Tibial artery (tissue), 4 donors: ENCODE measurements at regions not wholly inside any gene's neighbourhood (a gene's known extent, or its start where the extent isn't known, plus 50 kb on each side); places are given as distances from the start of the nearest gene placed in this dataset.

Experiments used
- DNase-seq, 2 donors: peaks; one replicate each; pipeline ENCODE4 v3.0.0-alpha.2; 2019
- H3K27ac ChIP-seq, 2 donors: fragments of 200-600 bp; sonication (generic) in 1 of 2; 1 replicate in 1 of 2; 2 replicates in 1 of 2; pipeline ENCODE4 v1.5.1; 2018 to 2019; ENCODE audit warnings: mild to moderate bottlenecking in 1 of 2
- H3K27me3 ChIP-seq, 2 donors: fragments of 200-600 bp; sonication (generic) in 1 of 2; one replicate each; pipeline versions ENCODE4 v1.5.1 to v1.6.0; 2016 to 2019
- H3K36me3 ChIP-seq, 3 donors: fragments of 200-600 bp; sonication (generic) in 2 of 3; one replicate each; pipeline ENCODE4 v1.5.1; 2016 to 2019; ENCODE audit warnings: mild to moderate bottlenecking in 2 of 3
- H3K4me1 ChIP-seq, 4 donors: fragments of 200-600 bp; sonication (generic) in 2 of 4; 1 replicate in 3 of 4; 2 replicates in 1 of 4; pipeline ENCODE4 v1.5.1; 2016 to 2019
- H3K4me3 ChIP-seq, 2 donors: fragments of 200-600 bp; sonication (generic) in 1 of 2; 1 replicate in 1 of 2; 2 replicates in 1 of 2; pipeline ENCODE4 v1.5.1; 2018 to 2019; ENCODE audit warnings: mild to moderate bottlenecking in 2 of 2
- H3K9me3 ChIP-seq, 3 donors: fragments of 200-600 bp; sonication (generic) in 1 of 3; one replicate each; pipeline ENCODE4 v1.5.1; 2016 to 2019
- intact Hi-C: fragments of 100-400 bp; cut with DNase I; formaldehyde crosslinking; loops from one replicate; pipeline ENCODE4 v1.15.0; 2023; ENCODE audit warnings: low total_unique reads
- TF ChIP-seq, protein P1 (sequence below), 2 experiments: fragments of 200-600 bp in 1 of 2; fragments of 450-650 bp in 1 of 2; IDR thresholded peaks; one replicate each; pipeline ENCODE4 v1.5.1; 2017 to 2019; ENCODE audit warnings: antibody characterized with exemption in 2 of 2, mild to moderate bottlenecking in 1 of 2, moderate library complexity in 1 of 2

DNA sequence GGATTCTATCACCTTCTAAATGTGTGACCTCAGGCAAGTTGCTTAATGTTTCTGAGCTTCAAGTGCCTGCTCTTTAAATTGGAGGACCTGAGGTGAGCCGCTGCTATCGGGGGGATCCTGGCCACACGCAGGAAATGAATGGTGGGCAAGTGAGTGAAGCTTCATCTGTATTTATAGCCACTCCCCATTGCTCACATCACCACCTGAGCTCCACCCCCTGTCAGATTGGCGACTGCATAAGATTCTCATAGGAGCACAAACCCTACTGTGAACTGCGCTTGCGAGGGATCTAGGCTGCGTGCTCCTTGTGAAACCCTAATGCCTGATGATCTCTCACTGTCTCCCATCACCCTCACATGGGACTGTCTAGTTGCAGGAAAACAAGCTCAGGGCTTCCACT is 158.6 kb upstream of the CCND2 start:
- Histone ChIP-seq H3K4me3 (no peak overlapping the region), H3K9me3 (no peaks in the 10 kb centered on the region), H3K27me3 (peaks cover 0 to 25% of the 10 kb centered on the region in 2 donors), H3K27ac (no peak overlapping the region), H3K36me3 (no peaks in the 10 kb centered on the region), H3K4me1 (peaks cover 0 to 12% (median 11%) of the 10 kb centered on the region in 4 donors)
- TF ChIP-seq, protein P1, sequence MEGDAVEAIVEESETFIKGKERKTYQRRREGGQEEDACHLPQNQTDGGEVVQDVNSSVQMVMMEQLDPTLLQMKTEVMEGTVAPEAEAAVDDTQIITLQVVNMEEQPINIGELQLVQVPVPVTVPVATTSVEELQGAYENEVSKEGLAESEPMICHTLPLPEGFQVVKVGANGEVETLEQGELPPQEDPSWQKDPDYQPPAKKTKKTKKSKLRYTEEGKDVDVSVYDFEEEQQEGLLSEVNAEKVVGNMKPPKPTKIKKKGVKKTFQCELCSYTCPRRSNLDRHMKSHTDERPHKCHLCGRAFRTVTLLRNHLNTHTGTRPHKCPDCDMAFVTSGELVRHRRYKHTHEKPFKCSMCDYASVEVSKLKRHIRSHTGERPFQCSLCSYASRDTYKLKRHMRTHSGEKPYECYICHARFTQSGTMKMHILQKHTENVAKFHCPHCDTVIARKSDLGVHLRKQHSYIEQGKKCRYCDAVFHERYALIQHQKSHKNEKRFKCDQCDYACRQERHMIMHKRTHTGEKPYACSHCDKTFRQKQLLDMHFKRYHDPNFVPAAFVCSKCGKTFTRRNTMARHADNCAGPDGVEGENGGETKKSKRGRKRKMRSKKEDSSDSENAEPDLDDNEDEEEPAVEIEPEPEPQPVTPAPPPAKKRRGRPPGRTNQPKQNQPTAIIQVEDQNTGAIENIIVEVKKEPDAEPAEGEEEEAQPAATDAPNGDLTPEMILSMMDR (IDR thresholded peaks at IDR 0.05) = no peak
- intact Hi-C loops = no loop called here
- DNase-seq = no peak

GRCh38 chr12:4112734-4113325 is 160.7 kb upstream of the CCND2 start:
- intact Hi-C loops = no loop called here

DNA sequence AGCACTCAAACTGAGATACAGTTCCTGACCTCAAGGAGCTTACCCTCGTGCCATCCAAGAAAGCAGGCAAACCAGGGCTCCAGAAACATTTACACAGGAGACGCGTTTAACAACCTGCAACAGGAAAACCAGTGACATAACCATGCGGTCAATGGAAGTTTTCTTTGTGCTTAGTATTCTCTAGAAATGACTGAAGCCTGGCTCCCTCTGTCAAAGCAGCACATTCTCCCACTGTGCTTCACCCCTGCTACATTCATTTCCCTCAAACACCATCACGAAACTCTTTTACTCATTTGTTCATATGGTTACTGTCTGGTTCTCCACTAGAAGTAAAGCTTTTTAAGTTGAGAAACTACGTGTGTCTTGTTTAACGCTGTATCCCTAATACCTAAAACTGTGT is 161.3 kb upstream of the CCND2 start:
- Histone ChIP-seq H3K9me3 (no peaks in the 10 kb centered on the region), H3K36me3 (no peaks in the 10 kb centered on the region), H3K27ac (no peak overlapping the region), H3K27me3 (peaks cover 0 to 24% of the 10 kb centered on the region in 2 donors), H3K4me1 (peaks cover 0 to 12% (median 8%) of the 10 kb centered on the region in 4 donors), H3K4me3 (no peak overlapping the region)
- no peak for DNase-seq
- TF ChIP-seq, protein P1 (IDR thresholded peaks at IDR 0.05) = no peak
- intact Hi-C loops = no loop called here

More at GRCh38 chr12:4112734-4113325, 160.7 kb upstream of the CCND2 start:
- Histone ChIP-seq H3K4me3 (no peak overlapping the region), H3K27me3 (peaks cover 0 to 24% of the 10 kb centered on the region in 2 donors), H3K36me3 (no peaks in the 10 kb centered on the region), H3K9me3 (no peaks in the 10 kb centered on the region), H3K27ac (no peak overlapping the region), H3K4me1 (peaks cover 0 to 12% (median 10%) of the 10 kb centered on the region in 4 donors)
- TF ChIP-seq, protein P1 (IDR thresholded peaks at IDR 0.05) = no peak
- no peak for DNase-seq

DNA sequence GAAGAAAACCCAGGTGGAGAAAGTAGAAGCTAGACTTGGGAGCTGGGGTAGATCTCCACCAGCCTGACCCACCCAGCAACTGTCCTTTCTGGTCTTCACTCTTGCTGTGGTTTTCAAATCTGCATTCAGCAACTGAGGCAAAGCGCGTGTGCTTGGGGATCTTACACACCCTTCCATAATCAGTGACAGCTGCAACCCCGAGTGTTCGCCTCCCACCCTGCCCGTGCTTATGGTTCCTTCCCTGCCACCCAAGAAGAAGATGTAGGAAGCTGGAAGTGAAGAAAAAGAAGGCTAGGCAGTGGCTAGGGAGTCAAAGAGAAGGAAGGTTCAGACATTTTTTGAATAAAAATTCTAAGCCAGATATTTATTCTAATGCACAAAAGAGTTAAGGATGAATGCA is 162.6 kb upstream of the CCND2 start:
- Histone ChIP-seq H3K9me3 (no peaks in the 10 kb centered on the region), H3K27me3 (peaks cover 0 to 26% of the 10 kb centered on the region in 2 donors), H3K27ac (no peak overlapping the region), H3K4me3 (no peak overlapping the region), H3K36me3 (no peaks in the 10 kb centered on the region), H3K4me1 (no peaks in the 10 kb centered on the region)
- no peak for DNase-seq
- TF ChIP-seq, protein P1 (IDR thresholded peaks at IDR 0.05) = no peak
- intact Hi-C loops = no loop called here

DNA sequence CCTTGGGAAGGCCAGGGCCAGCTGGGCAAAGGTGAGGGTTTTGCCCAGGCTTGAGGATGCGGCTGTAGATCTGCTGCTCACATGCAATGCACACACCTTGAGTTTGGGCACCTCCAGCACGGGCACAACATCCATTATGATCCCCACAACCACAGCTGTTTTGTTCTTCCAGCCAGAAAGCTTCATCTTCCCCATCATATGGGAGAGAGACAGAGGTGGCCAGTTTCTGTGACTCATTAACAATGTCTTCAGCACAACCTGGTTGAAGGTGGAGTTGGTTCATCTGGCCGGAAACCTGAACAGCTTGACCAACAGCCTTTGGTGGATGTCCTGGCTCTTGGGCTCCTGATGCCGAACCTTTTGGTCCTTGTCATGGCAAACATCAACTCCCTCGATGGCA is 163.7 kb upstream of the CCND2 start:
- Histone ChIP-seq H3K4me3 (no peak overlapping the region), H3K4me1 (no peaks in the 10 kb centered on the region), H3K9me3 (no peaks in the 10 kb centered on the region), H3K36me3 (no peaks in the 10 kb centered on the region), H3K27me3 (peaks cover 0 to 30% of the 10 kb centered on the region in 2 donors), H3K27ac (no peak overlapping the region)
- TF ChIP-seq, protein P1 (IDR thresholded peaks at IDR 0.05) = no peak
- DNase-seq = no peak
- intact Hi-C loops = loop anchor here (5.0 kb wide), 1 partner anchor 167 kb away; no protein-coding TSS in a partner anchor
